ENCODE measurements at regions not wholly inside any gene's neighbourhood (a gene's known extent, or its start where the extent isn't known, plus 50 kb on each side); places are given as distances from the start of the nearest gene placed in this dataset.

- Mint-ChIP-seq H3K27me3 (ENCODE audit: insufficient read depth, low read depth) (peaks cover 9% of the 10 kb centered on the region), H3K9me3 (no peaks in the 10 kb centered on the region), H3K4me3 (no peak overlapping the region), H3K36me3 (no peaks in the 10 kb centered on the region), H3K27ac (no peak overlapping the region), H3K4me1 (peaks cover 33% of the 10 kb centered on the region)
- no peak overlapping the region for H3K4me2 ChIP-seq
- no peaks in the 10 kb centered on the region for H4K20me1 ChIP-seq (ENCODE audit: low read depth)
- no peaks in the 10 kb centered on the region for H3K9me3 ChIP-seq (ENCODE audit: low read depth)
- H3F3A ChIP-seq (ENCODE audit: low read depth) = peaks cover 2% of the 10 kb centered on the region
- no peak for TF ChIP-seq EZH2phosphoT487 (IDR thresholded peaks at IDR 0.05)
- TF ChIP-seq CTCF (IDR thresholded peaks at IDR 0.05) = no peak
- TF ChIP-seq EZH2 (IDR thresholded peaks at IDR 0.05) = no peak
- no peak overlapping the region for H2AFZ ChIP-seq (replicated peaks)
- no peaks in the 10 kb centered on the region for H3K79me2 ChIP-seq (ENCODE audit: low read depth)
- no peaks in the 10 kb centered on the region for H3K4me1 ChIP-seq
- no peak overlapping the region for H3K4me3 ChIP-seq
- H3K27me3 ChIP-seq = no peaks in the 10 kb centered on the region
- no peak overlapping the region for H3K9ac ChIP-seq
- H3K27ac ChIP-seq = no peak overlapping the region
- no peaks in the 10 kb centered on the region for H3K36me3 ChIP-seq
- no peak for DNase-seq (ENCODE audit: low spot score)
Measured at GRCh38 chr2:128530025-128530573, 211.4 kb upstream of the HS6ST1 start.

GRCh38 chr2:128531856-128532255 lies 213.2 kb upstream of the HS6ST1 start:
- H3K27ac ChIP-seq = no peak overlapping the region
- peak; percentile 44 for TF ChIP-seq CTCF (IDR thresholded peaks at IDR 0.05)
- TF ChIP-seq EZH2 (IDR thresholded peaks at IDR 0.05) = no peak
- no peak overlapping the region for H3K4me2 ChIP-seq
- peaks cover 8% of the 10 kb centered on the region for H3K4me1 ChIP-seq
- H3K9me3 Mint-ChIP-seq = peaks cover 1% of the 10 kb centered on the region
- H4K20me1 ChIP-seq (ENCODE audit: low read depth) = no peaks in the 10 kb centered on the region
- peaks cover 30% of the 10 kb centered on the region for H3K4me1 Mint-ChIP-seq
- H3K36me3 ChIP-seq = no peaks in the 10 kb centered on the region
- no peaks in the 10 kb centered on the region for H3K79me2 ChIP-seq (ENCODE audit: low read depth)
- no peak overlapping the region for H3K4me3 Mint-ChIP-seq
- peaks cover 10% of the 10 kb centered on the region for H3K27me3 Mint-ChIP-seq (ENCODE audit: insufficient read depth, low read depth)
- no peak overlapping the region for H3K4me3 ChIP-seq
- H3K27me3 ChIP-seq = no peaks in the 10 kb centered on the region
- no peak for DNase-seq (ENCODE audit: low spot score)
- no peak overlapping the region for H3K27ac Mint-ChIP-seq
- peaks cover 19% of the 10 kb centered on the region for H3F3A ChIP-seq (ENCODE audit: low read depth)
- H3K9ac ChIP-seq = no peak overlapping the region
- peaks cover under 1% of the 10 kb centered on the region for H3K36me3 Mint-ChIP-seq
- no peak overlapping the region for H2AFZ ChIP-seq (replicated peaks)
- no peaks in the 10 kb centered on the region for H3K9me3 ChIP-seq (ENCODE audit: low read depth)

GRCh38 chr2:128533101-128533500 lies 214.4 kb upstream of the HS6ST1 start:
- H3K9me3 Mint-ChIP-seq = peaks cover 3% of the 10 kb centered on the region
- Histone ChIP-seq H3F3A (ENCODE audit: low read depth) (peaks cover 32% of the 10 kb centered on the region), H3K27ac (no peak overlapping the region), H3K4me2 (no peak overlapping the region), H4K20me1 (ENCODE audit: low read depth) (no peaks in the 10 kb centered on the region), H3K36me3 (no peaks in the 10 kb centered on the region), H3K9ac (no peak overlapping the region), H3K4me3 (no peak overlapping the region), H3K4me1 (peaks cover 19% of the 10 kb centered on the region), H3K9me3 (ENCODE audit: low read depth) (no peaks in the 10 kb centered on the region), H2AFZ (replicated peaks) (no peak overlapping the region), H3K79me2 (ENCODE audit: low read depth) (no peaks in the 10 kb centered on the region), H3K27me3 (no peaks in the 10 kb centered on the region)
- TF ChIP-seq EZH2 (IDR thresholded peaks at IDR 0.05) (no peak), EZH2phosphoT487 (IDR thresholded peaks at IDR 0.05) (no peak), CTCF (IDR thresholded peaks at IDR 0.05) (no peak)
- no peak overlapping the region for H3K27ac Mint-ChIP-seq
- DNase-seq (ENCODE audit: low spot score) = no peak
- peaks cover 10% of the 10 kb centered on the region for H3K27me3 Mint-ChIP-seq (ENCODE audit: insufficient read depth, low read depth)
- no peak overlapping the region for H3K4me3 Mint-ChIP-seq
- H3K4me1 Mint-ChIP-seq = peaks cover 35% of the 10 kb centered on the region
- peaks cover 2% of the 10 kb centered on the region for H3K36me3 Mint-ChIP-seq

Measured in neural progenitor cell (in vitro differentiated cells).